ENCODE measurements at regions not wholly inside any gene's neighbourhood (a gene's known extent, or its start where the extent isn't known, plus 50 kb on each side); places are given as distances from the start of the nearest gene placed in this dataset.

DNA sequence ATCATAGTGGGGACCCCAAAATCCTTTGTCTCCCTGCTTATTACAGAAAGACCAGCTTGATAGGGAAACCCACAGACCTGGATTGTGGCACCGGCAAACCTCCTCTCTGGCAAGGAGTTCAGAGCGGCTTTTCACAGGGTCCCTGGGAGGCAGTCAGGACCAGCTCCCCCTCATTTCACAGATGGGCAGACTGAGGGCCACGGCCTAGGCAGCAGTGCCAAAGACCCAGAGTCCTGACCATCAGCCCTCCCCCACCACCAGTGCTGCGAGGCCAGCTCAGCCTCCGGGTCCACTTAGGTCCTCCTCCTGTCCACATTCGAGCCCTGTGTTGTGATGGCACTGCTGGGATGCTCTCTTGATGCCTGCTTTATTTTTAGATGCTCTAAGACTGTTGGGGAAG is 57.2 kb downstream of the CAMK2N1 start:
- Histone ChIP-seq H3K36me3 (ENCODE audit: control insufficient read depth in 1 of 2, insufficient read depth in 2 of 2, low read length in 2 of 2) (no peaks in the 10 kb centered on the region), H3K23ac (ENCODE audit: low read length) (no peak overlapping the region), H2AK5ac (ENCODE audit: low read length) (no peak overlapping the region), H2BK120ac (ENCODE audit: insufficient read depth, low read length, poor library complexity) (no peak overlapping the region), H3K79me2 (ENCODE audit: control insufficient read depth, insufficient read depth, low read length, poor library complexity) (no peaks in the 10 kb centered on the region), H3K27ac (ENCODE audit: low read depth, low read length) (no peak overlapping the region), H4K8ac (ENCODE audit: low read depth, low read length) (no peak overlapping the region), H3K27me3 (ENCODE audit: insufficient read depth, low read length) (no peaks in the 10 kb centered on the region), H2BK5ac (ENCODE audit: low read depth, low read length, poor library complexity) (no peak overlapping the region), H3K4me3 (ENCODE audit: low read depth, low read length) (no peak overlapping the region), H3K4ac (ENCODE audit: low read depth, low read length) (no peak overlapping the region), H3K14ac (ENCODE audit: low read length) (no peak overlapping the region), H3K4me1 (ENCODE audit: control insufficient read depth in 1 of 2, insufficient read depth in 2 of 2, low read length in 2 of 2) (no peaks in the 10 kb centered on the region), H4K12ac (ENCODE audit: low read depth, low read length) (no peak overlapping the region), H3K18ac (ENCODE audit: low read length) (no peak overlapping the region), H3K9me3 (ENCODE audit: insufficient read depth, low read depth, low read length) (no peaks in the 10 kb centered on the region), H3K79me1 (ENCODE audit: low read length) (no peaks in the 10 kb centered on the region), H3K9ac (ENCODE audit: low read length) (no peak overlapping the region), H3K4me2 (ENCODE audit: low read length) (no peak overlapping the region), H2AFZ (ENCODE audit: insufficient read depth, low read length, poor library complexity) (no peak overlapping the region), H2BK12ac (ENCODE audit: low read length) (no peak overlapping the region), H4K91ac (ENCODE audit: low read depth, low read length) (no peak overlapping the region)
- no CpG with 5 or more reads among the region's 6 CpGs for WGBS (ENCODE audit: extremely low coverage, insufficient coverage, insufficient read length)
- DNase-seq: no peak

DNA sequence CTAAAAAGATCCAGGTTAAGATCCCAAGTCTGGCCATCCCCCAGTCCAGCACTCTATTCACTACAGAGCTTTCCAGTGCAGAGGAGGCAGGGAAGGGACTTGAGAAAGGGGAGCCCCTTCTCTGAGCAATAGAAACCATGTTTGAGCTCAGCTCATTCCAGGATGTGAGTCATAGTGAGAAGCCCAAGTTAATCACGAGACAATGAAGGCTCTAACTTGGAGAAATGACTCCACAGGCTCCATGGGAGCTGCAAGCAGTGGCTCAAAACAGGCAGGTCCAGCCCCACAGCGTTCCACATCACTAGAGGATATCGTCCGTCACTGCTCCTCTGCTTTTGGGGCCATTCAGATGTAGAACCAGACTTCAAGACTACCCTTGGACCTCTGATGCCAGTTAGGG is 59.1 kb downstream of the CAMK2N1 start:
- Histone ChIP-seq H2AK5ac (ENCODE audit: low read length) (no peak overlapping the region), H2BK5ac (ENCODE audit: low read depth, low read length, poor library complexity) (no peak overlapping the region), H2AFZ (ENCODE audit: insufficient read depth, low read length, poor library complexity) (no peak overlapping the region), H4K12ac (ENCODE audit: low read depth, low read length) (no peak overlapping the region), H3K14ac (ENCODE audit: low read length) (no peak overlapping the region), H3K79me1 (ENCODE audit: low read length) (no peaks in the 10 kb centered on the region), H4K91ac (ENCODE audit: low read depth, low read length) (no peak overlapping the region), H3K36me3 (ENCODE audit: control insufficient read depth in 1 of 2, insufficient read depth in 2 of 2, low read length in 2 of 2) (no peaks in the 10 kb centered on the region), H4K8ac (ENCODE audit: low read depth, low read length) (no peak overlapping the region), H3K27ac (ENCODE audit: low read depth, low read length) (no peak overlapping the region), H3K23ac (ENCODE audit: low read length) (no peak overlapping the region), H2BK12ac (ENCODE audit: low read length) (no peak overlapping the region), H3K18ac (ENCODE audit: low read length) (no peak overlapping the region), H3K4me2 (ENCODE audit: low read length) (no peak overlapping the region), H3K27me3 (ENCODE audit: insufficient read depth, low read length) (no peaks in the 10 kb centered on the region), H3K9me3 (ENCODE audit: insufficient read depth, low read depth, low read length) (no peaks in the 10 kb centered on the region), H3K79me2 (ENCODE audit: control insufficient read depth, insufficient read depth, low read length, poor library complexity) (no peaks in the 10 kb centered on the region), H3K9ac (ENCODE audit: low read length) (no peak overlapping the region), H3K4me3 (ENCODE audit: low read depth, low read length) (no peak overlapping the region), H3K4me1 (ENCODE audit: control insufficient read depth in 1 of 2, insufficient read depth in 2 of 2, low read length in 2 of 2) (no peaks in the 10 kb centered on the region), H2BK120ac (ENCODE audit: insufficient read depth, low read length, poor library complexity) (no peak overlapping the region), H3K4ac (ENCODE audit: low read depth, low read length) (no peak overlapping the region)
- WGBS (ENCODE audit: extremely low coverage, insufficient coverage, insufficient read length): no CpG with 5 or more reads among the region's 4 CpGs
- DNase-seq: peak in 1 of 2 donors; percentile 22

DNA sequence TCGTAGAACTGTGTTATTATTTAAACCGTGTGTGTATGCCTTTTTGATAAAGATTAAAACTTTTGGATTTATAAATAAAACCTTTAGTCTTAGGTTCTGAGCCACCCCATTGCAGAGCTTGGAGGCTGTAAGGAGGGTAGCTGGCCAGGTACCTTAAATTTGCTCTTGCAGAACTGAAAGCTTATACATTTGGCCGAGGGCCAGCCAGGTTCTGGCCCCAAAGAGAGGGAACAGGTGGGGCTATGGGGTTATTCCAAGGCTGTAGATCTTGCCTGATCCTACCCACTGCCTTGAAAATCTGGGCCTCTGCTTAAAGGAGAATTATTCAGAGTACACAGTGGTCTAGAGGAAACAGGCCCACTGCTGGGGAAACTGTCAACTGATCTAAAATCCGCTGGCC is 59.6 kb downstream of the CAMK2N1 start:
- DNase-seq: no peak
- H4K12ac ChIP-seq (ENCODE audit: low read depth, low read length): no peak overlapping the region
- no peak overlapping the region for H2BK120ac ChIP-seq (ENCODE audit: insufficient read depth, low read length, poor library complexity)
- no peaks in the 10 kb centered on the region for H3K4me1 ChIP-seq (ENCODE audit: control insufficient read depth in 1 of 2, insufficient read depth in 2 of 2, low read length in 2 of 2)
- H2BK12ac ChIP-seq (ENCODE audit: low read length): no peak overlapping the region
- H3K4me3 ChIP-seq (ENCODE audit: low read depth, low read length): no peak overlapping the region
- H4K91ac ChIP-seq (ENCODE audit: low read depth, low read length): no peak overlapping the region
- H3K9me3 ChIP-seq (ENCODE audit: insufficient read depth, low read depth, low read length): no peaks in the 10 kb centered on the region
- no peaks in the 10 kb centered on the region for H3K36me3 ChIP-seq (ENCODE audit: control insufficient read depth in 1 of 2, insufficient read depth in 2 of 2, low read length in 2 of 2)
- no peak overlapping the region for H3K23ac ChIP-seq (ENCODE audit: low read length)
- whole genome bisulfite sequencing (ENCODE audit: extremely low coverage, insufficient coverage, insufficient read length): no CpG with 5 or more reads among the region's 4 CpGs
- no peak overlapping the region for H3K18ac ChIP-seq (ENCODE audit: low read length)
- no peak overlapping the region for H4K8ac ChIP-seq (ENCODE audit: low read depth, low read length)
- H3K9ac ChIP-seq (ENCODE audit: low read length): no peak overlapping the region
- no peaks in the 10 kb centered on the region for H3K79me2 ChIP-seq (ENCODE audit: control insufficient read depth, insufficient read depth, low read length, poor library complexity)
- H3K27me3 ChIP-seq (ENCODE audit: insufficient read depth, low read length): no peaks in the 10 kb centered on the region
- H2AK5ac ChIP-seq (ENCODE audit: low read length): no peak overlapping the region
- H3K4me2 ChIP-seq (ENCODE audit: low read length): no peak overlapping the region
- no peaks in the 10 kb centered on the region for H3K79me1 ChIP-seq (ENCODE audit: low read length)
- no peak overlapping the region for H2AFZ ChIP-seq (ENCODE audit: insufficient read depth, low read length, poor library complexity)
- H2BK5ac ChIP-seq (ENCODE audit: low read depth, low read length, poor library complexity): no peak overlapping the region
- H3K27ac ChIP-seq (ENCODE audit: low read depth, low read length): no peak overlapping the region
- no peak overlapping the region for H3K14ac ChIP-seq (ENCODE audit: low read length)
- H3K4ac ChIP-seq (ENCODE audit: low read depth, low read length): no peak overlapping the region

DNA sequence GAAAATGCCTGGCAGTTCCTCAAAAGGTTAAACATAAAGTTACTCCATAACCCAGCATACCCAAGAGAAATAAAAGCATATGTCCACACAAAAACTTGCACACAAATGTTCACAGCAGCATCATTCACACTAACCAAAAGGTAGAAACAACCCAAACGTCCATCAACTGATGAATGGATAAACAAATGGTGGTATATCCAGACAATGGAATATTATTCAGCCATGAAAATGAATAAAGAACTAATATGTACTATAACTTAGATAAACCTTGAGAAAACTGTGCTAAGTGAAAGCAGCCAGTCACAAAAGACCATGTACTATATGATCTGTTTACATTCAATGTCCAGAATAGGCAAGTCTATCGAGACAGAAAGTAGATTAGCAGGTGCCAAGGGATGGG is 60.4 kb downstream of the CAMK2N1 start:
- Histone ChIP-seq H3K36me3 (ENCODE audit: control insufficient read depth in 1 of 2, insufficient read depth in 2 of 2, low read length in 2 of 2) (no peaks in the 10 kb centered on the region), H2BK12ac (ENCODE audit: low read length) (no peak overlapping the region), H2AK5ac (ENCODE audit: low read length) (no peak overlapping the region), H3K23ac (ENCODE audit: low read length) (no peak overlapping the region), H3K9me3 (ENCODE audit: insufficient read depth, low read depth, low read length) (no peaks in the 10 kb centered on the region), H2BK120ac (ENCODE audit: insufficient read depth, low read length, poor library complexity) (no peak overlapping the region), H3K79me1 (ENCODE audit: low read length) (no peaks in the 10 kb centered on the region), H3K14ac (ENCODE audit: low read length) (no peak overlapping the region), H4K12ac (ENCODE audit: low read depth, low read length) (no peak overlapping the region), H3K4me2 (ENCODE audit: low read length) (no peak overlapping the region), H3K4me1 (ENCODE audit: control insufficient read depth in 1 of 2, insufficient read depth in 2 of 2, low read length in 2 of 2) (no peaks in the 10 kb centered on the region), H3K79me2 (ENCODE audit: control insufficient read depth, insufficient read depth, low read length, poor library complexity) (no peaks in the 10 kb centered on the region), H3K4me3 (ENCODE audit: low read depth, low read length) (no peak overlapping the region), H3K27me3 (ENCODE audit: insufficient read depth, low read length) (no peaks in the 10 kb centered on the region), H3K9ac (ENCODE audit: low read length) (no peak overlapping the region), H2AFZ (ENCODE audit: insufficient read depth, low read length, poor library complexity) (no peak overlapping the region), H2BK5ac (ENCODE audit: low read depth, low read length, poor library complexity) (no peak overlapping the region), H3K18ac (ENCODE audit: low read length) (no peak overlapping the region), H3K4ac (ENCODE audit: low read depth, low read length) (no peak overlapping the region), H4K91ac (ENCODE audit: low read depth, low read length) (no peak overlapping the region), H4K8ac (ENCODE audit: low read depth, low read length) (no peak overlapping the region), H3K27ac (ENCODE audit: low read depth, low read length) (no peak overlapping the region)
- no CpG with 5 or more reads among the region's 2 CpGs for WGBS (ENCODE audit: extremely low coverage, insufficient coverage, insufficient read length)
- DNase-seq: no peak

All from trophoblast cell (in vitro differentiated cells and primary cell).